ENCODE measurements at regions not wholly inside any gene's neighbourhood (a gene's known extent, or its start where the extent isn't known, plus 50 kb on each side); places are given as distances from the start of the nearest gene placed in this dataset.

- Histone ChIP-seq H3K36me3 (replicated peaks in 1 of 2; ENCODE audit: control insufficient read depth in 2 of 2, insufficient read depth in 2 of 2, low read length in 2 of 2) (no peaks in the 10 kb centered on the region), H3K14ac (ENCODE audit: low read length) (no peak overlapping the region), H2AK5ac (ENCODE audit: low read depth, low read length) (no peak overlapping the region), H3K18ac (ENCODE audit: low read length) (peak overlapping the region; percentile 44), H2BK15ac (ENCODE audit: low read length) (no peak overlapping the region), H2AFZ (ENCODE audit: low read length) (no peak overlapping the region), H4K91ac (ENCODE audit: low read depth, low read length, poor library complexity) (no peak overlapping the region), H3K79me1 (ENCODE audit: low read depth, low read length) (no peaks in the 10 kb centered on the region), H3K4ac (ENCODE audit: low read length) (no peak overlapping the region), H3K4me1 (ENCODE audit: control insufficient read depth in 2 of 2, insufficient read depth in 1 of 2, low read depth in 1 of 2, low read length in 2 of 2) (peaks cover 0 to 5% of the 10 kb centered on the region in 2 donors), H3K4me2 (ENCODE audit: insufficient read depth, low read length, poor library complexity, severe bottlenecking) (no peak overlapping the region), H3K23ac (ENCODE audit: low read depth, low read length, poor library complexity) (no peak overlapping the region), H3K4me3 (ENCODE audit: low read length in 2 of 2) (no peak overlapping the region), H2BK120ac (ENCODE audit: low read depth, low read length) (no peak overlapping the region), H4K8ac (ENCODE audit: low read depth, low read length) (no peak overlapping the region), H3K27ac (replicated peaks; ENCODE audit: low read length) (no peak overlapping the region), H3K9me3 (replicated peaks in 1 of 2; ENCODE audit: control insufficient read depth in 2 of 2, insufficient read depth in 1 of 2, low read depth in 1 of 2, low read length in 2 of 2) (no peaks in the 10 kb centered on the region), H3K9ac (ENCODE audit: low read depth, low read length, poor library complexity) (no peak overlapping the region), H3K27me3 (ENCODE audit: control insufficient read depth in 3 of 3, insufficient read depth in 3 of 3, low read depth in 1 of 3, low read length in 3 of 3) (peaks cover 0 to 73% (median under 1%) of the 10 kb centered on the region in 3 experiments), H2BK12ac (ENCODE audit: low read length) (no peak overlapping the region), H2BK5ac (ENCODE audit: low read length) (peak overlapping the region; percentile 16)
- DNase-seq (ENCODE audit: low spot score) = no peak
- no CpG with 5 or more reads among the region's 8 CpGs for WGBS, 2 donors (ENCODE audit: extremely low coverage in 2 of 2, insufficient read length in 2 of 2, insufficient replicate concordance in 1 of 2)
These were observed 56.4 kb upstream of the NEURL1B start for GRCh38 chr5:172584638-172585037.

- Histone ChIP-seq H3K79me1 (ENCODE audit: low read depth, low read length) (no peaks in the 10 kb centered on the region), H3K27me3 (ENCODE audit: control insufficient read depth in 3 of 3, insufficient read depth in 3 of 3, low read depth in 1 of 3, low read length in 3 of 3) (peaks cover 0 to 78% (median 0%) of the 10 kb centered on the region in 3 experiments), H3K4me1 (ENCODE audit: control insufficient read depth in 2 of 2, insufficient read depth in 1 of 2, low read depth in 1 of 2, low read length in 2 of 2) (peaks cover 0 to 5% of the 10 kb centered on the region in 2 donors), H3K4me3 (ENCODE audit: low read length in 2 of 2) (no peak overlapping the region), H3K18ac (ENCODE audit: low read length) (no peak overlapping the region), H3K9ac (ENCODE audit: low read depth, low read length, poor library complexity) (no peak overlapping the region), H2BK120ac (ENCODE audit: low read depth, low read length) (no peak overlapping the region), H3K36me3 (replicated peaks in 1 of 2; ENCODE audit: control insufficient read depth in 2 of 2, insufficient read depth in 2 of 2, low read length in 2 of 2) (no peaks in the 10 kb centered on the region), H2BK5ac (ENCODE audit: low read length) (peak overlapping the region; percentile 16), H2BK15ac (ENCODE audit: low read length) (no peak overlapping the region), H3K4ac (ENCODE audit: low read length) (no peak overlapping the region), H3K9me3 (replicated peaks in 1 of 2; ENCODE audit: control insufficient read depth in 2 of 2, insufficient read depth in 1 of 2, low read depth in 1 of 2, low read length in 2 of 2) (no peaks in the 10 kb centered on the region), H2AK5ac (ENCODE audit: low read depth, low read length) (no peak overlapping the region), H3K27ac (replicated peaks; ENCODE audit: low read length) (no peak overlapping the region), H4K91ac (ENCODE audit: low read depth, low read length, poor library complexity) (no peak overlapping the region), H3K14ac (ENCODE audit: low read length) (no peak overlapping the region), H3K23ac (ENCODE audit: low read depth, low read length, poor library complexity) (no peak overlapping the region), H2BK12ac (ENCODE audit: low read length) (no peak overlapping the region), H2AFZ (ENCODE audit: low read length) (no peak overlapping the region), H3K4me2 (ENCODE audit: insufficient read depth, low read length, poor library complexity, severe bottlenecking) (no peak overlapping the region), H4K8ac (ENCODE audit: low read depth, low read length) (no peak overlapping the region)
- no peak for DNase-seq (ENCODE audit: low spot score)
- no CpG with 5 or more reads among the region's 7 CpGs for WGBS, 2 donors (ENCODE audit: extremely low coverage in 2 of 2, insufficient read length in 2 of 2, insufficient replicate concordance in 1 of 2)
These were observed 57.0 kb upstream of the NEURL1B start for GRCh38 chr5:172583931-172584511.

- no peak overlapping the region for H2BK12ac ChIP-seq (ENCODE audit: low read length)
- no peak overlapping the region for H3K4me2 ChIP-seq (ENCODE audit: insufficient read depth, low read length, poor library complexity, severe bottlenecking)
- no peak overlapping the region for H3K14ac ChIP-seq (ENCODE audit: low read length)
- H3K36me3 ChIP-seq (replicated peaks in 1 of 2; ENCODE audit: control insufficient read depth in 2 of 2, insufficient read depth in 2 of 2, low read length in 2 of 2) = no peaks in the 10 kb centered on the region
- no peak overlapping the region for H2BK5ac ChIP-seq (ENCODE audit: low read length)
- no CpG with 5 or more reads among the region's 6 CpGs for WGBS, 2 donors (ENCODE audit: extremely low coverage in 2 of 2, insufficient read length in 2 of 2, insufficient replicate concordance in 1 of 2)
- no peaks in the 10 kb centered on the region for H3K79me1 ChIP-seq (ENCODE audit: low read depth, low read length)
- no peak overlapping the region for H3K4me3 ChIP-seq (ENCODE audit: low read length in 2 of 2)
- H3K4ac ChIP-seq (ENCODE audit: low read length) = no peak overlapping the region
- DNase-seq (ENCODE audit: low spot score) = no peak
- no peak overlapping the region for H3K27ac ChIP-seq (replicated peaks; ENCODE audit: low read length)
- no peak overlapping the region for H4K8ac ChIP-seq (ENCODE audit: low read depth, low read length)
- peak overlapping the region; percentile 67 for H3K18ac ChIP-seq (ENCODE audit: low read length)
- no peak overlapping the region for H3K23ac ChIP-seq (ENCODE audit: low read depth, low read length, poor library complexity)
- no peak overlapping the region for H4K91ac ChIP-seq (ENCODE audit: low read depth, low read length, poor library complexity)
- H2BK120ac ChIP-seq (ENCODE audit: low read depth, low read length) = no peak overlapping the region
- no peak overlapping the region for H2AFZ ChIP-seq (ENCODE audit: low read length)
- H3K9me3 ChIP-seq (replicated peaks in 1 of 2; ENCODE audit: control insufficient read depth in 2 of 2, insufficient read depth in 1 of 2, low read depth in 1 of 2, low read length in 2 of 2) = no peaks in the 10 kb centered on the region
- peaks cover 0 to 5% of the 10 kb centered on the region in 2 donors for H3K4me1 ChIP-seq (ENCODE audit: control insufficient read depth in 2 of 2, insufficient read depth in 1 of 2, low read depth in 1 of 2, low read length in 2 of 2)
- H2BK15ac ChIP-seq (ENCODE audit: low read length) = no peak overlapping the region
- no peak overlapping the region for H2AK5ac ChIP-seq (ENCODE audit: low read depth, low read length)
- no peak overlapping the region for H3K9ac ChIP-seq (ENCODE audit: low read depth, low read length, poor library complexity)
- H3K27me3 ChIP-seq (ENCODE audit: control insufficient read depth in 3 of 3, insufficient read depth in 3 of 3, low read depth in 1 of 3, low read length in 3 of 3) = peaks cover 0 to 80% (median 0%) of the 10 kb centered on the region in 3 experiments
These were observed 58.1 kb upstream of the NEURL1B start for GRCh38 chr5:172582940-172583339.

GRCh38 chr5:172581315-172581714 is 59.7 kb upstream of the NEURL1B start:
- H3K18ac ChIP-seq (ENCODE audit: low read length) = no peak overlapping the region
- no peak overlapping the region for H3K23ac ChIP-seq (ENCODE audit: low read depth, low read length, poor library complexity)
- H2AFZ ChIP-seq (ENCODE audit: low read length) = no peak overlapping the region
- WGBS, 2 donors (ENCODE audit: extremely low coverage in 2 of 2, insufficient read length in 2 of 2, insufficient replicate concordance in 1 of 2) = no CpG with 5 or more reads among the region's 4 CpGs
- DNase-seq (ENCODE audit: low spot score) = no peak
- no peak overlapping the region for H4K8ac ChIP-seq (ENCODE audit: low read depth, low read length)
- H3K4me2 ChIP-seq (ENCODE audit: insufficient read depth, low read length, poor library complexity, severe bottlenecking) = no peak overlapping the region
- no peak overlapping the region for H4K91ac ChIP-seq (ENCODE audit: low read depth, low read length, poor library complexity)
- no peak overlapping the region for H2BK5ac ChIP-seq (ENCODE audit: low read length)
- no peak overlapping the region for H3K4ac ChIP-seq (ENCODE audit: low read length)
- H2BK120ac ChIP-seq (ENCODE audit: low read depth, low read length) = no peak overlapping the region
- no peaks in the 10 kb centered on the region for H3K79me1 ChIP-seq (ENCODE audit: low read depth, low read length)
- no peaks in the 10 kb centered on the region for H3K9me3 ChIP-seq (replicated peaks in 1 of 2; ENCODE audit: control insufficient read depth in 2 of 2, insufficient read depth in 1 of 2, low read depth in 1 of 2, low read length in 2 of 2)
- H2BK15ac ChIP-seq (ENCODE audit: low read length) = no peak overlapping the region
- H3K36me3 ChIP-seq (replicated peaks in 1 of 2; ENCODE audit: control insufficient read depth in 2 of 2, insufficient read depth in 2 of 2, low read length in 2 of 2) = no peaks in the 10 kb centered on the region
- no peak overlapping the region for H3K9ac ChIP-seq (ENCODE audit: low read depth, low read length, poor library complexity)
- peaks cover 0 to 72% (median 0%) of the 10 kb centered on the region in 3 experiments for H3K27me3 ChIP-seq (ENCODE audit: control insufficient read depth in 3 of 3, insufficient read depth in 3 of 3, low read depth in 1 of 3, low read length in 3 of 3)
- H2AK5ac ChIP-seq (ENCODE audit: low read depth, low read length) = no peak overlapping the region
- peaks cover 5% of the 10 kb centered on the region in 2 donors for H3K4me1 ChIP-seq (ENCODE audit: control insufficient read depth in 2 of 2, insufficient read depth in 1 of 2, low read depth in 1 of 2, low read length in 2 of 2)
- H2BK12ac ChIP-seq (ENCODE audit: low read length) = no peak overlapping the region
- H3K14ac ChIP-seq (ENCODE audit: low read length) = no peak overlapping the region
- no peak overlapping the region for H3K4me3 ChIP-seq (ENCODE audit: low read length in 2 of 2)
- no peak overlapping the region for H3K27ac ChIP-seq (replicated peaks; ENCODE audit: low read length)

Data from neuronal stem cell (in vitro differentiated cells).